ENCODE measurements at regions not wholly inside any gene's neighbourhood (a gene's known extent, or its start where the extent isn't known, plus 50 kb on each side); places are given as distances from the start of the nearest gene placed in this dataset.

DNA sequence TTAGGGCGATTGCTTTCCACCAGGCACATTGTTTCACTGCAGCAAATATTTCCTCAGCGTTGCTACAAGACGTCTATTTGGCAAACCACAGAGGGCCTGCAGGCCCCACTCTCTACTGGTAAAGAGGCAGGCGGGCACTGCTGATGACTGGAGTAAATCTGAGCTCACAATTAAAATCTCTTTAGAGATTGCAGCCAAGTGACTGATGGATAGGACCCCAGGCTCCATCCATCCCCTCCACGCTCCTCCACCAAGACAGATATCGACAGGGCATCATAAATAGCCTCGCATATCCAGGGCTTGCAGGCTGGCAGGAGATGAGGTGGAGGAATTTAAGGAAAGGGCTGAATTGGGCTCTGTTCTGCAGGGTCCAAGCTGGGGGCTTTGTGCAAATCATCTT, 50.4 kb upstream of the MDGA1 start:
- no peaks in the 10 kb centered on the region for H3K79me2 ChIP-seq (ENCODE audit: insufficient read depth, low read length)
- H2AFZ ChIP-seq (ENCODE audit: low read depth, low read length, poor library complexity, severe bottlenecking), result no peak overlapping the region
- DNase-seq (ENCODE audit: low read depth, low spot score) (no peak), ATAC-seq (no peak)
- H3K9ac ChIP-seq (ENCODE audit: low read length), result no peak overlapping the region
- no peaks in the 10 kb centered on the region for H3K4me1 ChIP-seq (ENCODE audit: control insufficient read depth in 1 of 2, insufficient read depth in 2 of 2, low read length in 2 of 2)
- TF ChIP-seq SP1 (IDR thresholded peaks at IDR 0.05; ENCODE audit: low read depth) (no peak), CEBPB (IDR thresholded peaks at IDR 0.05; ENCODE audit: low read depth) (no peak), ELF1 (IDR thresholded peaks at IDR 0.05; ENCODE audit: borderline replicate concordance, low read depth) (no peak), SIN3A (IDR thresholded peaks at IDR 0.05; ENCODE audit: low read depth) (no peak)
- no peaks in the 10 kb centered on the region for H4K20me1 ChIP-seq (ENCODE audit: insufficient read depth)
- no peaks in the 10 kb centered on the region for H3K36me3 ChIP-seq (ENCODE audit: control insufficient read depth in 1 of 2, insufficient read depth in 2 of 2, low read length in 2 of 2)
- no peaks in the 10 kb centered on the region for H3K9me2 ChIP-seq (ENCODE audit: insufficient read depth)
- BruUV-seq (replicated peaks), result no TSS peak
- intact Hi-C loops (cut with micrococcal nuclease), result loop anchor here (10.0 kb wide), 1 partner anchor 747 kb away; no protein-coding TSS in a partner anchor
- ChIA-PET POLR2A (no interaction called here), RAD21 (ENCODE audit: low non-redundant PET in 1 of 2, low total read pairs in 2 of 2, uncharacterized antibody in 2 of 2, unreplicated experiment in 2 of 2) (no interaction called here), CTCF (interaction anchor here (0.9 kb wide), 1 partner anchor 973 kb away, joined by 3 read pairs; no protein-coding TSS in a partner anchor)
- no peak overlapping the region for H3K4me3 ChIP-seq (replicated peaks in 1 of 2; ENCODE audit: low read depth in 1 of 2, low read length in 2 of 2)
- peaks cover 2% of the 10 kb centered on the region; the same call in 1 of the 2 replicates for H3K27me3 ChIP-seq (ENCODE audit: insufficient read depth, low read length)
- no peak overlapping the region for H3K27ac ChIP-seq (ENCODE audit: low read depth, low read length)
- H3K4me2 ChIP-seq (ENCODE audit: low read length), result no peak overlapping the region
- no peaks in the 10 kb centered on the region for H3K9me3 ChIP-seq (ENCODE audit: control insufficient read depth in 1 of 2, insufficient read depth in 1 of 2, low read depth in 1 of 2, low read length in 2 of 2)

All from HCT116 (cell line).